ENCODE measurements at regions not wholly inside any gene's neighbourhood (a gene's known extent, or its start where the extent isn't known, plus 50 kb on each side); places are given as distances from the start of the nearest gene placed in this dataset.

- Histone ChIP-seq H3K79me2 (ENCODE audit: control insufficient read depth, insufficient read depth, low read length) (no peaks in the 10 kb centered on the region), H3K4me2 (ENCODE audit: control insufficient read depth, extremely low read depth, insufficient read depth, low read depth, low read length) (no peak overlapping the region), H2AFZ (ENCODE audit: control insufficient read depth, low read length) (no peak overlapping the region), H3K9me1 (ENCODE audit: control insufficient read depth, extremely low read depth, insufficient read depth, low read length) (no peaks in the 10 kb centered on the region), H3K4me3 (ENCODE audit: control insufficient read depth in 2 of 3, extremely low read depth in 1 of 3, insufficient read depth in 2 of 3, low read depth in 1 of 3, low read length in 3 of 3) (no peak overlapping the region), H3K9ac (ENCODE audit: control insufficient read depth, extremely low read depth, insufficient read depth, low read length) (no peak overlapping the region), H3K9me3 (ENCODE audit: control insufficient read depth, low read depth, low read length) (no peaks in the 10 kb centered on the region), H3K27me3 (ENCODE audit: control insufficient read depth, extremely low read depth, insufficient read depth, low read length) (peaks cover 13% of the 10 kb centered on the region), H4K20me1 (ENCODE audit: control insufficient read depth, extremely low read depth, insufficient read depth, low read length) (no peaks in the 10 kb centered on the region), H3K4me1 (ENCODE audit: control insufficient read depth, extremely low read depth, insufficient read depth, low read length) (no peaks in the 10 kb centered on the region), H3K27ac (ENCODE audit: control insufficient read depth, insufficient read depth, low read length) (no peak overlapping the region), H3K36me3 (ENCODE audit: control insufficient read depth in 2 of 2, extremely low read depth in 1 of 2, insufficient read depth in 2 of 2, low read length in 2 of 2) (no peaks in the 10 kb centered on the region)
- DNase-seq (ENCODE audit: low read depth, low spot score) (no peak), FAIRE-seq (no peak)
- no peak for TF ChIP-seq CTCF (optimal IDR thresholded peaks at IDR 0.05 in 1 of 3, IDR thresholded peaks at IDR 0.05 in 1 of 3, conservative IDR thresholded peaks at IDR 0.05 in 1 of 3; ENCODE audit: extremely low read depth in 1 of 3, insufficient read depth in 2 of 3, low read length in 3 of 3)
- dilution Hi-C loops (cut with MboI; ENCODE audit: extremely low pct_ligation_motif_present, low sequenced_read_pairs), result no loop called here
Observed at GRCh38 chr1:114257554-114257953, 103.9 kb upstream of the SYT6 start.

GRCh38 chr1:114253900-114254299 lies 100.2 kb upstream of the SYT6 start:
- Histone ChIP-seq H2AFZ (ENCODE audit: control insufficient read depth, low read length) (no peak overlapping the region), H3K79me2 (ENCODE audit: control insufficient read depth, insufficient read depth, low read length) (no peaks in the 10 kb centered on the region), H3K4me3 (ENCODE audit: control insufficient read depth in 2 of 3, extremely low read depth in 1 of 3, insufficient read depth in 2 of 3, low read depth in 1 of 3, low read length in 3 of 3) (no peak overlapping the region), H3K9me1 (ENCODE audit: control insufficient read depth, extremely low read depth, insufficient read depth, low read length) (no peaks in the 10 kb centered on the region), H3K9me3 (ENCODE audit: control insufficient read depth, low read depth, low read length) (no peaks in the 10 kb centered on the region), H3K9ac (ENCODE audit: control insufficient read depth, extremely low read depth, insufficient read depth, low read length) (no peak overlapping the region), H3K27ac (ENCODE audit: control insufficient read depth, insufficient read depth, low read length) (no peak overlapping the region), H3K4me2 (ENCODE audit: control insufficient read depth, extremely low read depth, insufficient read depth, low read depth, low read length) (no peak overlapping the region), H3K36me3 (ENCODE audit: control insufficient read depth in 2 of 2, extremely low read depth in 1 of 2, insufficient read depth in 2 of 2, low read length in 2 of 2) (no peaks in the 10 kb centered on the region), H4K20me1 (ENCODE audit: control insufficient read depth, extremely low read depth, insufficient read depth, low read length) (no peaks in the 10 kb centered on the region), H3K4me1 (ENCODE audit: control insufficient read depth, extremely low read depth, insufficient read depth, low read length) (no peaks in the 10 kb centered on the region), H3K27me3 (ENCODE audit: control insufficient read depth, extremely low read depth, insufficient read depth, low read length) (peaks cover 5% of the 10 kb centered on the region)
- FAIRE-seq (no peak), DNase-seq (ENCODE audit: low read depth, low spot score) (no peak)
- dilution Hi-C loops (cut with MboI; ENCODE audit: extremely low pct_ligation_motif_present, low sequenced_read_pairs), result no loop called here
- TF ChIP-seq CTCF (optimal IDR thresholded peaks at IDR 0.05 in 1 of 3, IDR thresholded peaks at IDR 0.05 in 1 of 3, conservative IDR thresholded peaks at IDR 0.05 in 1 of 3; ENCODE audit: extremely low read depth in 1 of 3, insufficient read depth in 2 of 3, low read length in 3 of 3), result no peak
- TF ChIP-seq EZH2 (IDR thresholded peaks at IDR 0.05; ENCODE audit: low read length), result no peak

All from keratinocyte (primary cell).